GM13976 (cell line): ENCODE measurements at regions not wholly inside any gene's neighbourhood (a gene's known extent, or its start where the extent isn't known, plus 50 kb on each side); places are given as distances from the start of the nearest gene placed in this dataset.

Experiments
- DNase-seq: peaks from one replicate; pipeline ENCODE4 v3.0.0; 2012; ENCODE audit warnings: low spot score
- in situ Hi-C: fragments of 300-500 bp; cut with MboI; formaldehyde crosslinking; loops from one replicate; pipeline ENCODE4 v1.12.0; 2022; ENCODE audit warnings: low sequenced_read_pairs, mixed read lengths, inconsistent platforms; ENCODE audit not compliant: unreplicated experiment
- TF ChIP-seq, protein P1 (sequence below): IDR thresholded peaks from 2 replicates; pipeline ENCODE4 v1.5.1; 2012; ENCODE audit warnings: borderline replicate concordance, mild to moderate bottlenecking; ENCODE audit not compliant: insufficient read depth; ENCODE audit errors: extremely low read depth, missing control alignments, control extremely low read depth

DNA sequence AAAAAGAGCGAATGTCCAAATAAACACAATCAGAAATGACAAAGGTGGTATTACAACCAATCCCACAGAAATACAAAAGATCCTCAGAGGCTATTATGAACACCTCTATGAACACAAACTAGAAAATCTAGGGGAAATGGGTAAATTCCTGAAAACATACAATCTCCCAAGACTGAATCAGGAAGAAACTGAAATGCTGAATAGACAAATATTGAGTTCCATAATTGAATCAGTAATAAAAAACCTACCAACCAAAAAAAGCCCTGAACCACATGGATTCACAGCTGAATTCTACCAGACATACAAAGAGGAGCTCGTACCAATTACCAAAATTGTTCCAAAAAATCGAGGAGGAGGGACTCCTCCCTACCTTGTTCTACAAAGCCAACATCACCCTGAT, 56.1 kb upstream of the ZNF800 start:
- DNase-seq = no peak
- TF ChIP-seq, protein P1, sequence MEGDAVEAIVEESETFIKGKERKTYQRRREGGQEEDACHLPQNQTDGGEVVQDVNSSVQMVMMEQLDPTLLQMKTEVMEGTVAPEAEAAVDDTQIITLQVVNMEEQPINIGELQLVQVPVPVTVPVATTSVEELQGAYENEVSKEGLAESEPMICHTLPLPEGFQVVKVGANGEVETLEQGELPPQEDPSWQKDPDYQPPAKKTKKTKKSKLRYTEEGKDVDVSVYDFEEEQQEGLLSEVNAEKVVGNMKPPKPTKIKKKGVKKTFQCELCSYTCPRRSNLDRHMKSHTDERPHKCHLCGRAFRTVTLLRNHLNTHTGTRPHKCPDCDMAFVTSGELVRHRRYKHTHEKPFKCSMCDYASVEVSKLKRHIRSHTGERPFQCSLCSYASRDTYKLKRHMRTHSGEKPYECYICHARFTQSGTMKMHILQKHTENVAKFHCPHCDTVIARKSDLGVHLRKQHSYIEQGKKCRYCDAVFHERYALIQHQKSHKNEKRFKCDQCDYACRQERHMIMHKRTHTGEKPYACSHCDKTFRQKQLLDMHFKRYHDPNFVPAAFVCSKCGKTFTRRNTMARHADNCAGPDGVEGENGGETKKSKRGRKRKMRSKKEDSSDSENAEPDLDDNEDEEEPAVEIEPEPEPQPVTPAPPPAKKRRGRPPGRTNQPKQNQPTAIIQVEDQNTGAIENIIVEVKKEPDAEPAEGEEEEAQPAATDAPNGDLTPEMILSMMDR = no peak
- in situ Hi-C loops = loop anchor here (10.0 kb wide), 1 partner anchor 114 kb away; no protein-coding TSS in a partner anchor

DNA sequence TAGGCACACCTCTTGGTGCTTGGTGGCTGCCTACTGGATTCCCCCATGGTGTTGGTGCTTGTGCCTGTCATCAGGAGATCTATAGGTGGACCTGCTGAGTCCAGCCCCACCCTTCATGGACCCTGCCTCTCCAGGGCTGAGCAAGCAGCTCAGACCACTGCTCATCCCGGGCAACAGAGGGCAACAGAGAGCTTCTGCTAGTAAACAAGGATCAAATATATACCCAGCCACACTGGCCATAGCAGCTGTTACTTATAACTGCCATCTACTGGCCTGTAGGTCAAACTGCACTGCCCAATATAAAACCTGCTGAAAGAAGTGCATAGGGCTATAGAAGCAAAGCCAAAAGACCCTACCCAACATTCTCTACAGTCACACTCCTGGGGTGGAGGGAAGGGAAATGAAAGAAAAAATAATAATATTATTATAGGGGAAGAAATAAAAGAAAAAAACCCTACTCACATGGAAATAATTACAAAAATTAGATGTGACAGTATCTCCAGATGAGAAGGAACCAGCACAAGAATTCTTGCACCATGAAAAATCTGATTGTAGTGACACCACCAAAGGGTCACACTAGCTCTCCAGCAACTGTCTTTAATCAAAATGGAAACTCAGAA, 54.9 kb upstream of the ZNF800 start:
- peak; percentile 64 for DNase-seq
- in situ Hi-C loops = loop anchor here (10.0 kb wide), 1 partner anchor 113 kb away; no protein-coding TSS in a partner anchor
- TF ChIP-seq, protein P1 = peak; percentile 91

DNA sequence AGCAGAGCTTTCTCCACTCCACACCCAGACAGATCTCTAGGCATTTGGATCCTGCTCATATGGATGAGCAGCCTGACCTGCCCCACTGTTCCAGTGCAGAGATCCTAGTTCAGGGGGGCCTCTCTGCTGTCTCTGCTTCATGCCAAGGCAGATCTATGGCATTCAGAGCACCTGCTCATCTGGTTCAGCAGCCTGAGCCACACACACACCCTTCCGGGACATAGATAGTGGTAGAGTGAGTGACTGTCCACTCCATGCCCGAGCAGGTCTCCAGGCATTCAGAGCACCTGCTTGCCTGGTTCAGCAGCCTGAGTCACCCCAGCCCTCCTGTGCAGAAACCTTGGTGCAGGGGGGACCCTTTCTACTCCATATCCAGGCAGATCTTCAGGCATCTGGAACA, 54.3 kb upstream of the ZNF800 start:
- in situ Hi-C loops = loop anchor here (10.0 kb wide), 1 partner anchor 112 kb away; no protein-coding TSS in a partner anchor
- no peak for DNase-seq
- TF ChIP-seq, protein P1 = no peak
